Tibial nerve (tissue), 4 donors: ENCODE measurements at regions not wholly inside any gene's neighbourhood (a gene's known extent, or its start where the extent isn't known, plus 50 kb on each side); places are given as distances from the start of the nearest gene placed in this dataset.

ENCODE experiments used
- EP300 ChIP-seq, 2 donors: sonication (generic); formaldehyde crosslinking; IDR thresholded peaks; one replicate each; pipeline ENCODE4 v1.6.1; 2017; ENCODE audit warnings: antibody characterized with exemption in 2 of 2, mild to moderate bottlenecking in 1 of 2
- POLR2A ChIP-seq, 2 donors: fragments of 450-650 bp; IDR thresholded peaks; one replicate each; pipeline ENCODE4 v1.6.1; 2017; ENCODE audit warnings: antibody characterized with exemption in 2 of 2, mild to moderate bottlenecking in 2 of 2, moderate library complexity in 2 of 2
- TF ChIP-seq, protein P1 (sequence below), 5 experiments: fragments of 200-600 bp in 3 of 5; fragments of 450-650 bp in 2 of 5; sonication (generic) in 3 of 5; IDR thresholded peaks; one replicate each; pipeline ENCODE4 v1.5.1; 2016 to 2019; ENCODE audit warnings: antibody characterized with exemption in 5 of 5, mild to moderate bottlenecking in 3 of 5, moderate library complexity in 2 of 5

DNA sequence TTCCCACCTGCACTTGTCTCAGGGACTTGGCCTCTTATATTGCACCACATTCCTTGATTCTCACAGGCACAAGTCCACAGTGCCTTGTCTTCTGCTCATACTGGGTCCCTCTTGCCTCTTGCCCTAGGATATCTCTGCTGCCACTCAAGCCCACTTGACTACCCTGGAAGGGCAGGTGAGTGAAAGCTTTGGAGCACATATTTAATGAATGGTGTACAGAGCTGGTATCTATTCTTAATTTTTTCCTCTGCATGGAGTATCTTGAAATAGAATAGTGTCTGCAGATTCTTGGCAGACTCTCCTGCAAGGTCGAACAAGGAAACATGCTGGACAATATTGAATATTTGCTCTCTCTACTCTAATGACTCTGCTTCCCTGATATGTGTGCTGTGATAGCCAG is 1248.0 kb downstream of the MAT2B start:
- TF ChIP-seq, protein P1, sequence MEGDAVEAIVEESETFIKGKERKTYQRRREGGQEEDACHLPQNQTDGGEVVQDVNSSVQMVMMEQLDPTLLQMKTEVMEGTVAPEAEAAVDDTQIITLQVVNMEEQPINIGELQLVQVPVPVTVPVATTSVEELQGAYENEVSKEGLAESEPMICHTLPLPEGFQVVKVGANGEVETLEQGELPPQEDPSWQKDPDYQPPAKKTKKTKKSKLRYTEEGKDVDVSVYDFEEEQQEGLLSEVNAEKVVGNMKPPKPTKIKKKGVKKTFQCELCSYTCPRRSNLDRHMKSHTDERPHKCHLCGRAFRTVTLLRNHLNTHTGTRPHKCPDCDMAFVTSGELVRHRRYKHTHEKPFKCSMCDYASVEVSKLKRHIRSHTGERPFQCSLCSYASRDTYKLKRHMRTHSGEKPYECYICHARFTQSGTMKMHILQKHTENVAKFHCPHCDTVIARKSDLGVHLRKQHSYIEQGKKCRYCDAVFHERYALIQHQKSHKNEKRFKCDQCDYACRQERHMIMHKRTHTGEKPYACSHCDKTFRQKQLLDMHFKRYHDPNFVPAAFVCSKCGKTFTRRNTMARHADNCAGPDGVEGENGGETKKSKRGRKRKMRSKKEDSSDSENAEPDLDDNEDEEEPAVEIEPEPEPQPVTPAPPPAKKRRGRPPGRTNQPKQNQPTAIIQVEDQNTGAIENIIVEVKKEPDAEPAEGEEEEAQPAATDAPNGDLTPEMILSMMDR (IDR thresholded peaks at IDR 0.05) = no peak
- no peak for TF ChIP-seq POLR2A (IDR thresholded peaks at IDR 0.05)
- no peak for TF ChIP-seq EP300 (IDR thresholded peaks at IDR 0.05)
